Osteoblast (primary cell): ENCODE measurements at regions not wholly inside any gene's neighbourhood (a gene's known extent, or its start where the extent isn't known, plus 50 kb on each side); places are given as distances from the start of the nearest gene placed in this dataset.

Source experiments
- DNase-seq: peaks from one replicate; pipeline ENCODE4 v3.0.0; 2011; ENCODE audit warnings: low spot score, mixed read lengths; ENCODE audit not compliant: insufficient read length; ENCODE audit errors: missing footprints
- H2AFZ ChIP-seq: 2 replicates; pipeline ENCODE4 v1.6.0; 2011; ENCODE audit warnings: mild to moderate bottlenecking, low read length
- H3K27ac ChIP-seq: 2 replicates; pipeline ENCODE4 v1.5.1; 2011; ENCODE audit warnings: mild to moderate bottlenecking, low read depth, low read length, moderate library complexity
- H3K27me3 ChIP-seq: 2 replicates; pipeline ENCODE4 v1.6.0; 2012; ENCODE audit warnings: mild to moderate bottlenecking, control low read depth, inconsistent platforms, low read length, moderate library complexity; ENCODE audit not compliant: insufficient read depth
- H3K36me3 ChIP-seq: 2 replicates; pipeline ENCODE4 v1.5.1; 2011; ENCODE audit warnings: mild to moderate bottlenecking, low read length, control low read depth, moderate library complexity; ENCODE audit not compliant: insufficient read depth
- H3K4me1 ChIP-seq: 2 replicates; pipeline ENCODE4 v1.5.1; 2011; ENCODE audit warnings: mild to moderate bottlenecking, low read length, control low read depth, moderate library complexity; ENCODE audit not compliant: insufficient read depth
- H3K4me2 ChIP-seq: 2 replicates; pipeline ENCODE4 v1.6.0; 2011; ENCODE audit warnings: mild to moderate bottlenecking, low read length; ENCODE audit not compliant: insufficient read depth
- H3K4me3 ChIP-seq: fragments of 200-600 bp; sonication (generic); 3 replicates; pipeline ENCODE4 v1.5.1; 2012; ENCODE audit warnings: mild to moderate bottlenecking, low read length, inconsistent platforms; ENCODE audit not compliant: insufficient read depth
- H3K79me2 ChIP-seq: 2 replicates; pipeline ENCODE4 v1.6.0; 2012; ENCODE audit warnings: mild to moderate bottlenecking, low read length, control low read depth, inconsistent platforms; ENCODE audit not compliant: insufficient read depth
- H3K9me3 ChIP-seq: 2 replicates; pipeline ENCODE4 v1.5.1; 2011; ENCODE audit warnings: low read depth, low read length, control low read depth
- H4K20me1 ChIP-seq: 2 replicates; pipeline ENCODE4 v1.6.0; 2012; ENCODE audit warnings: mild to moderate bottlenecking, low read length, control low read depth; ENCODE audit not compliant: insufficient read depth
- TF ChIP-seq, protein P1 (sequence below): IDR thresholded peaks from 2 replicates; pipeline ENCODE4 v1.5.1; 2011; ENCODE audit warnings: mild to moderate bottlenecking, low read depth, low read length, moderate library complexity; ENCODE audit errors: extremely low read depth

DNA sequence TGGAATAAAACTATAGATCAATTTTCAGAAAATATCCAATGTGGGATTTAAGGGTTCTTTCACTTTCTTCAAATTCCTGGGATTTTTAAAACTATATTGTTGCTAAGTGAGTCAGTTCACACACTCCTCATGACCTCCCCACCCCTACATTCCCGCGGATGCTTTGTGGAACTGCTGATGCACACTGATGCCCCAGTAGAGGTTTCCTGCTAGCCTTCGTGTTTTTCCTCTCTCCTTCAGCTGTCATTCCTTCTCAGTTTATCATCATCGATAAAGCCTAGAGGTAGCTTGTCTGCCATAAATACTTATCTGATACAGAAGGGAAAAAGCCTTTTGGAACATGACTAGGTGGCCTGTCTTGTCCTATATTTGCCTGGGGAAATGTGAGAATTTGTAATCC lies 67.4 kb upstream of the GALNT5 start:
- Histone ChIP-seq H3K27ac (peak overlapping the region; percentile 69), H2AFZ (peak overlapping the region; percentile 50), H3K36me3 (no peaks in the 10 kb centered on the region), H3K4me1 (peaks cover 48% of the 10 kb centered on the region), H3K4me3 (no peak overlapping the region), H3K79me2 (no peaks in the 10 kb centered on the region), H4K20me1 (no peaks in the 10 kb centered on the region), H3K27me3 (no peaks in the 10 kb centered on the region), H3K4me2 (peak overlapping the region; percentile 25), H3K9me3 (no peaks in the 10 kb centered on the region)
- peak; percentile 81 for DNase-seq
- TF ChIP-seq, protein P1, sequence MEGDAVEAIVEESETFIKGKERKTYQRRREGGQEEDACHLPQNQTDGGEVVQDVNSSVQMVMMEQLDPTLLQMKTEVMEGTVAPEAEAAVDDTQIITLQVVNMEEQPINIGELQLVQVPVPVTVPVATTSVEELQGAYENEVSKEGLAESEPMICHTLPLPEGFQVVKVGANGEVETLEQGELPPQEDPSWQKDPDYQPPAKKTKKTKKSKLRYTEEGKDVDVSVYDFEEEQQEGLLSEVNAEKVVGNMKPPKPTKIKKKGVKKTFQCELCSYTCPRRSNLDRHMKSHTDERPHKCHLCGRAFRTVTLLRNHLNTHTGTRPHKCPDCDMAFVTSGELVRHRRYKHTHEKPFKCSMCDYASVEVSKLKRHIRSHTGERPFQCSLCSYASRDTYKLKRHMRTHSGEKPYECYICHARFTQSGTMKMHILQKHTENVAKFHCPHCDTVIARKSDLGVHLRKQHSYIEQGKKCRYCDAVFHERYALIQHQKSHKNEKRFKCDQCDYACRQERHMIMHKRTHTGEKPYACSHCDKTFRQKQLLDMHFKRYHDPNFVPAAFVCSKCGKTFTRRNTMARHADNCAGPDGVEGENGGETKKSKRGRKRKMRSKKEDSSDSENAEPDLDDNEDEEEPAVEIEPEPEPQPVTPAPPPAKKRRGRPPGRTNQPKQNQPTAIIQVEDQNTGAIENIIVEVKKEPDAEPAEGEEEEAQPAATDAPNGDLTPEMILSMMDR = no peak

DNA sequence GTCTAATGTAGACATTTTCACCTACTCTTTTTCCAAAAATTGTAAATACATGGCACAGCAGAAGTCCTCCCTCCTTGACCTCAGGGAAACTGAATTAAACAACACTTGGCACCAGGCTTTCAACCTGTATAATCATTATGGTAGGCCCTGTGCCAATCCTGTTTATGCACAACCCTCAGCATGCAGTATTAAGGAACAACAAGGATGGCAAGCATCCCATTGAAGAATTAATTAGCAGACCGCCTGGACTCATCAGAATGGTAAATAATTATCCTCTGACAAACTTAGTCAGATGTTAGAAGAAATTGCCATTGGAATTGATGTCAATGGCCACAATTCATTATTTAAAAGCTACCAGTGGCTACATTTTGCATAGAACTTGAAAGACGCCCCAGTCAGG lies 66.3 kb upstream of the GALNT5 start:
- Histone ChIP-seq H3K9me3 (no peaks in the 10 kb centered on the region), H3K36me3 (no peaks in the 10 kb centered on the region), H3K79me2 (no peaks in the 10 kb centered on the region), H2AFZ (no peak overlapping the region), H3K4me1 (peaks cover 42% of the 10 kb centered on the region), H3K4me3 (no peak overlapping the region), H3K4me2 (no peak overlapping the region), H3K27me3 (no peaks in the 10 kb centered on the region), H3K27ac (no peak overlapping the region), H4K20me1 (no peaks in the 10 kb centered on the region)
- no peak for DNase-seq
- TF ChIP-seq, protein P1 = no peak

DNA sequence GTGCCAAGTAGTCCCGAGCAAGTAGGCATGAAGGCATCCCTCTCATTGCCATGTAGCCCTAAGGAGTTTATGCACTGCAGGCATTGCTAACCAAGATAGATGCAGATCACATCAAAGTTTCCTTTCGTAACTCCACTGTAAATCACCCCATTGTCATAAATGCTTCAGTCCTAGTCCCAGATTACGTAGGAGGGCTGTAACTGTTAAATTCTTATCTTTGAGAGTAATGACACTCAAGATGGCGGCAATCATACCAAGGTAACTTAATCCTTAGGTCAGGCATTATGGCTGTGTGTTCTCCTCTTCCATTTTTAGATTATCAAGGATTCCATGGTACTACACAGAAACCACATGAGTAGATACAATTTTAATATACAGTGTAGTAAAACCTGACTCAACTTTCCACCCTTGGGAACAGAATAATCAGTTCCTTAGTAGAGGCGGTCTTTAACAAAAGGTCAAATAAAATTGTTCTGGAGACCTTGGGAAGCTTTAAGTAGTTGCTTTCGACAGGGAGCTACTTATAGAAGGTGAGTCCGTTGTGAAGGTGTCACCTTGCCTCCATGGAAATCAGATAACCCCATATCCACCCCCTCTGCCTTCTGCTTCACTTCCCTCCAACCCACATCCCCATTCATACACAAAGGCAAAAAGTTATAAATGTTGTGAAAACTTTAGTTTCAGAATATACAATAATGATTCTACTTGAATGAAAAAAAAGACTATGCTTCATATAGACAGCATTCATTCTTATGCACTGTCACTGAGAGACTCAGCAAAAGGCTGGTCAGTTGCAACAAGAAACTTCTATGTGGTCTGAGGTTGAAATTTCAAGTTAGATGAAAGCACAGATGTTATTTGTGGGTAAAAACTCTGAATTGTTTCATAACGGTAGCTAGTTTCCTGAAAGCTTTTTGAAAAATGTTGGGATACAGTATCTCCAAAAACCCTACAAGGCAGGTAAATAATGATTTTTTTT lies 64.8 kb upstream of the GALNT5 start:
- Histone ChIP-seq H3K27me3 (no peaks in the 10 kb centered on the region), H4K20me1 (no peaks in the 10 kb centered on the region), H2AFZ (peak overlapping the region; percentile 35), H3K4me2 (no peak overlapping the region), H3K79me2 (no peaks in the 10 kb centered on the region), H3K9me3 (no peaks in the 10 kb centered on the region), H3K36me3 (no peaks in the 10 kb centered on the region), H3K4me3 (no peak overlapping the region), H3K27ac (peak overlapping the region; percentile 70), H3K4me1 (peaks cover 39% of the 10 kb centered on the region)
- DNase-seq = peak; percentile 51
- TF ChIP-seq, protein P1 = no peak

DNA sequence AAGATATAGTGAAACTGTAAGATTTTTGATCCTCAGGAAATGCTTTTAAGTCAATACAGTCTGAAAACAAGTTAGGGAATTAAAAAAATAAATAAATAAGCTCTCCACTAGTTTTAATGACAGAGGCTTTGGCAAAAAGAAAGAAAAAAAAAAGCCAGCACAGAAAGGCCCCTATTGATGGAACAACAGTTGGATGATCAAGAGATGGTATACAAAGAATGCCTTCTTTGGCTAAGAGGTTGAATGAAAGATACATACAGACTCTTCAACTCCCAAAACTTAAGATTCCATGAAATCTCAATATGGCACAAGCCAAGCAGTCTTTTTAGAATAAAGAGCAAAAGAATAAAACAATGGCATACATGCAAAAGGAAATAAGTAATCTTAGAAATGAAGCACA lies 64.0 kb upstream of the GALNT5 start:
- H3K9me3 ChIP-seq = no peaks in the 10 kb centered on the region
- no peaks in the 10 kb centered on the region for H3K27me3 ChIP-seq
- peaks cover 39% of the 10 kb centered on the region for H3K4me1 ChIP-seq
- DNase-seq = no peak
- no peak overlapping the region for H3K4me2 ChIP-seq
- H3K36me3 ChIP-seq = no peaks in the 10 kb centered on the region
- peak overlapping the region; percentile 70 for H3K27ac ChIP-seq
- no peaks in the 10 kb centered on the region for H4K20me1 ChIP-seq
- H3K4me3 ChIP-seq = no peak overlapping the region
- H2AFZ ChIP-seq = peak overlapping the region; percentile 79
- H3K79me2 ChIP-seq = no peaks in the 10 kb centered on the region
- TF ChIP-seq, protein P1 = no peak
